ENCODE measurements at regions not wholly inside any gene's neighbourhood (a gene's known extent, or its start where the extent isn't known, plus 50 kb on each side); places are given as distances from the start of the nearest gene placed in this dataset.

GRCh38 chr4:148522995-148523394 lies 80.8 kb upstream of the NR3C2 start:
- no peak overlapping the region for H3K4me3 Mint-ChIP-seq
- no peak for ATAC-seq (replicated peaks)
- no peaks in the 10 kb centered on the region for H3K4me1 Mint-ChIP-seq
- no peak overlapping the region for H3K27ac Mint-ChIP-seq
- no peaks in the 10 kb centered on the region for H3K27me3 Mint-ChIP-seq
- H3K36me3 Mint-ChIP-seq (ENCODE audit: low read depth), result no peaks in the 10 kb centered on the region
- peaks cover 5% of the 10 kb centered on the region for H3K9me3 Mint-ChIP-seq

GRCh38 chr4:148515248-148515647 lies 73.0 kb upstream of the NR3C2 start:
- Mint-ChIP-seq H3K9me3 (peaks cover 5% of the 10 kb centered on the region), H3K27ac (no peak overlapping the region), H3K4me1 (peaks cover 4% of the 10 kb centered on the region), H3K4me3 (no peak overlapping the region), H3K27me3 (no peaks in the 10 kb centered on the region), H3K36me3 (ENCODE audit: low read depth) (no peaks in the 10 kb centered on the region)
- no peak for ATAC-seq (replicated peaks)

- peaks cover 5% of the 10 kb centered on the region for H3K9me3 Mint-ChIP-seq
- H3K36me3 Mint-ChIP-seq (ENCODE audit: low read depth), result no peaks in the 10 kb centered on the region
- H3K27me3 Mint-ChIP-seq, result no peaks in the 10 kb centered on the region
- H3K27ac Mint-ChIP-seq, result no peak overlapping the region
- H3K4me3 Mint-ChIP-seq, result no peak overlapping the region
- no peak for ATAC-seq (replicated peaks)
- H3K4me1 Mint-ChIP-seq, result peaks cover 4% of the 10 kb centered on the region
Measured at GRCh38 chr4:148514581-148514980, 72.4 kb upstream of the NR3C2 start.

GRCh38 chr4:148514041-148514440 lies 71.8 kb upstream of the NR3C2 start:
- no peak overlapping the region for H3K27ac Mint-ChIP-seq
- peak; percentile 31 for ATAC-seq (replicated peaks)

DNA sequence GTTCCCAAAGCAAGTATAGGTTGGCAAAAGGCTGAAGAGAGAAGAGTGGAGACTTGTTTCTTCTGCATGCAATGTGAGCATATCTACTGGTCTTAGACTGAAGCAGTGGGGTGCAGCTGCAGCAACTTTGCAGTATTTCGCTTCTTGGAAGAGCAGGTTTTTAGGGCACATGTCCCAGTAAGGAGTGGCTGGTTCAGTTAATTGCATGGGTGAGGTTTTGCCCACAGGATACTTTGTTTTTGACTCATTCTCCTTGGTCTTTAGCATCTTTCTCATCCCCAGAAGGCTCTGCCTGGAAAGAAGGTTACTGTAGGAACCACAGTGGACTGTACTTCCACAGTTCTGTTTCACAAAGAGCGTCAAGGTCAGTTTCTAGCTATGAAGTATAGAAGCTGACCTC lies 68.0 kb upstream of the NR3C2 start:
- Mint-ChIP-seq H3K27me3 (no peaks in the 10 kb centered on the region), H3K27ac (no peak overlapping the region), H3K9me3 (no peaks in the 10 kb centered on the region), H3K36me3 (ENCODE audit: low read depth) (no peaks in the 10 kb centered on the region), H3K4me1 (peaks cover 4% of the 10 kb centered on the region), H3K4me3 (no peak overlapping the region)
- no peak for ATAC-seq (replicated peaks)

More at GRCh38 chr4:148514041-148514440, 71.8 kb upstream of the NR3C2 start:
- Mint-ChIP-seq H3K27me3 (no peaks in the 10 kb centered on the region), H3K4me1 (peaks cover 4% of the 10 kb centered on the region), H3K9me3 (peaks cover 5% of the 10 kb centered on the region), H3K36me3 (ENCODE audit: low read depth) (no peaks in the 10 kb centered on the region), H3K4me3 (no peak overlapping the region)

- Mint-ChIP-seq H3K27ac (no peak overlapping the region), H3K27me3 (no peaks in the 10 kb centered on the region), H3K36me3 (ENCODE audit: low read depth) (no peaks in the 10 kb centered on the region), H3K4me1 (no peaks in the 10 kb centered on the region), H3K9me3 (peaks cover 4% of the 10 kb centered on the region), H3K4me3 (no peak overlapping the region)
- ATAC-seq (replicated peaks), result no peak
Measured at GRCh38 chr4:148503681-148504080, 61.5 kb upstream of the NR3C2 start.

DNA sequence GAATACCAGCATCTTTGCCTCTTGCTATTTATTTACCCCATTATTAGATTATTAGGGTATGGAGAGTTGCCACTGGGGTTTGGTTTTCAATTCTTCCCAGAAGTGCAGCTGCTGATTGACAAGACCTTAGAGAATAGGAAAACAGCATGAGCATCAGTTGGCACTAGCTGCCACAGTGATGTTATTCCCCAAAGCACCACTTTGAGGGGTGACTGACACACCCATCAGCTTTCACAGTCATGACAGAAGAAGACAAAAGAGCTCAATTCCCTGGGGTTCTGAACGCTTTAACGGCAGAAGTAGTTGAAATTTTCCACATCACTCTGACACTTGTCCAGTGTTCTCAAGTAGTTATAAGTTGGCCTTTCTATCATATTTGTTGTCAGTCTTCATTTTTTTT lies 55.0 kb upstream of the NR3C2 start:
- no peaks in the 10 kb centered on the region for H3K36me3 Mint-ChIP-seq (ENCODE audit: low read depth)

GRCh38 chr4:148495463-148495862 lies 53.2 kb upstream of the NR3C2 start:
- ATAC-seq (replicated peaks), result no peak
- Mint-ChIP-seq H3K9me3 (no peaks in the 10 kb centered on the region), H3K27me3 (no peaks in the 10 kb centered on the region), H3K27ac (no peak overlapping the region), H3K4me3 (no peak overlapping the region), H3K36me3 (ENCODE audit: low read depth) (no peaks in the 10 kb centered on the region), H3K4me1 (no peaks in the 10 kb centered on the region)

More for the DNA sequence above, 55.0 kb upstream of the NR3C2 start:
- Mint-ChIP-seq H3K9me3 (peaks cover 4% of the 10 kb centered on the region), H3K27ac (no peak overlapping the region), H3K27me3 (no peaks in the 10 kb centered on the region), H3K4me1 (no peaks in the 10 kb centered on the region), H3K4me3 (no peak overlapping the region)
- ATAC-seq (replicated peaks), result no peak

Data from activated T-helper 17 cell treated with anti-CD3 and anti-CD28 coated beads, Interleukin-2, amount 50 U/mL, for 72 hours (primary cell).